GM21786 (cell line): ENCODE measurements at regions not wholly inside any gene's neighbourhood (a gene's known extent, or its start where the extent isn't known, plus 50 kb on each side); places are given as distances from the start of the nearest gene placed in this dataset.

Experiments
- ATAC-seq: cut with Tn5 transposase; IDR thresholded peaks from one replicate; pipeline ENCODE4 v1.9.1; 2021; ENCODE audit not compliant: unreplicated experiment

- no peak for ATAC-seq
Measured at GRCh38 chr7:19448091-19448490, 260.7 kb downstream of the POLR1F start.

GRCh38 chr7:19442016-19442785 lies 266.6 kb downstream of the POLR1F start:
- no peak for ATAC-seq

DNA sequence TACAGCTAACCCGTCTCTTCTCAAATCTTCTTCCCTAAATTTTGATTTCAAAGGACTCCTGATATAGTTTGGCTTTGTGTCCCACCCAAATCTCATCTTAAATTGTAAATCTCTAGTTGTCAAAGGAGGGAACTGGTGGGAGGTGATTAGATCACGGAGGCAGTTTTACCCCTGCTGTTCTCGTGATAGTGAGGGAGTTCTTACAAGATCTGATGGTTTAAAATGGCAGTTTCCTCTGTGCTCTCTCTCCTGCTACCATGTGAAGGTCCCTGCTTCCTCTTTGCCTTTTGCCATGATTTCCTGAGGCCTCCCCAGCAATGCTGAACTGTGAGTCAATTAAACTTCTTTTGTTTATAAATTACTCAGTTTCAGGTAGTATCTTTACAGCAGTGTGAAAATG lies 269.3 kb downstream of the POLR1F start:
- no peak for ATAC-seq

DNA sequence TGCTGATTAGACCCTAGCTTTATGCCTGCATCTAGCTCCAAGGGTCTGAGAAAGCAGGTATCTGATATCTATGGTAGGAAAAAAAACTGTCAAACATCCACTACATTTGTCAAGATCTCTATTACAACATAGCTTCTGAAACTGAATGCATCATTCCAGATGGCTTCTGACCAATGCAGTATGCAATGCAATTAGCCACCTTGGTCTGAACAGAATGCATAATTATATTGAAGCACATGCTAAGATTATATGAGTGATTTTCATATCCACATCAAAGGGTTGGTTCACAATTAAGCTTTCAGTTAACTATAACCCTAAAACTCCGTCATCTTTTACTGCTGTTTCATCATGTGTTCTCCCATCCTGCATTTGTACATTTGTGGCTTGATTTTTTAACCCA lies 271.4 kb downstream of the POLR1F start:
- ATAC-seq, result no peak

DNA sequence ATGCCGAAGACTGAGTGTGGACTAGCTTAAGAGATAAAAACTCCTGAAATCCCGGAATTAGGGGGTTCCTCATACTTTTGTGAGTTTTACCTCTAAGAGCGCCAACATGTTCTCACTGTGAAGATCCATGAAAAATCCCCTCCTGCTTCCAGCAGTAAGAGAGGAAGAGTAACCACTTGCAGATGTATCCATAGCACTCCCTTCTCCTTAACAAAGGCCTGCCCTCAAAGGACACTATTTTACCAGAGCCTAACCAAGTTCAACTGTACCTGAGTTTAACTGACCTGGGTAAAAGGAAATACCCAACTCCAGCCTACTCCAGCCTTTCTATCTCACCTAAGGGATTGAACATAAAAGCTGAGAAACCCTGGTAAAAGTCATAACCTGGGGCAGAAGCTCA lies 280.9 kb downstream of the POLR1F start:
- ATAC-seq, result no peak

DNA sequence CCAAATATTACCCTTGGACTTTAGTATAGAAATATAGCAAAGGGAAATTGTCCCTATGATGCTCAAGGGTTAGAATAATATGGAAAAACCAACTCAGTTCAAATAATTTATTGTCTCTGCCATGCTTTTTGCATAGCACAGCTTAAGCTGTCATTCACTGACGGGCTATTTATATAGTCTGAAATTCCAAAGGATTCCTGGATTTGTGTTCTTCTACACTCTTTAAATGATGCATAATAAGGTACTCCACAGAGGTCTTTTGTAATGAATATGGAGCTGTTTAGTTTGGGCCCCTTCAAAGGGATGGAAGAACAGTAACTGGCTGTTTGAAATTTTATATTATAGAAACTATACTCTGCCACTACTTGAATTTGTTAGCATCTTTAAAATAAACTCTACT lies 276.6 kb upstream of the FERD3L start:
- no peak for ATAC-seq

DNA sequence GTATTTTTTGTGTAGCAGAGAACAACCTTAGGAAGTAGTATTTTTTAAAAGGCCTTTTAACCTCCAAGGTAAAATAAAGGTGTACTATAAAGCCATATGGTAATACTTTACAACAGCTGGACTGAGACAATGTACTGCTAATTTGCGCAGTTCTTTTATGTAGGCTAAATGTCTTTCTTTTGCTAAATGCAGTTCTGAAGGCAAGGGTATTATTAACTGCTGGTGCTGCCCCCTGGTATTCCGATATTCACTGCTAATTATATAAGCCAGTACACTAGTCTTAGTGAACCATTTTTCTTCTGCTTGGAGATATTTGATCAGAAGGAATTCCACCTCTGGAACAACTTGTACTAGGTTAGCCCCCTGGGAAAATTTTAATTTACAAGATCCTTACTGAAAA lies 272.0 kb upstream of the FERD3L start:
- ATAC-seq, result no peak

GRCh38 chr7:19415123-19415522 lies 269.9 kb upstream of the FERD3L start:
- no peak for ATAC-seq

- no peak for ATAC-seq
Measured at GRCh38 chr7:19413443-19413965, 268.3 kb upstream of the FERD3L start.

GRCh38 chr7:19410691-19411090 lies 265.5 kb upstream of the FERD3L start:
- no peak for ATAC-seq

DNA sequence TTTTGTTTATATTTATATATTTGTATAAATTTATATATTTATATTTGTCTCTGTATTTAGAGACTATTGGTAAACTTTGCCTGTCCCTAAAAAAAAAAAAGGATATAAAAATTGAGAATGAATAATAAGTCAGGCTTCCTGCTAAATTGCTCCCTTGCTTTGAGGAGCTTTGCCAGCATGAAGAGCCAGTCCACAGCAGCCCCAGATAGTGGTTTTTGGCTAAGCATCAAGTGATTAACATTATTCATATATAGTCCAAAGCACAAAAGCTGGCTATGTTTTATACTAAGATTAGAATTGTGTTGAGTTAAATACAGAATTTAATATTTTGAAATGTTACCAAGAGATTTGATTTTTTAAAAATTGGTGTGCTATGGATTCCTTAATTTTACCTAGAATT lies 264.9 kb upstream of the FERD3L start:
- ATAC-seq, result no peak

DNA sequence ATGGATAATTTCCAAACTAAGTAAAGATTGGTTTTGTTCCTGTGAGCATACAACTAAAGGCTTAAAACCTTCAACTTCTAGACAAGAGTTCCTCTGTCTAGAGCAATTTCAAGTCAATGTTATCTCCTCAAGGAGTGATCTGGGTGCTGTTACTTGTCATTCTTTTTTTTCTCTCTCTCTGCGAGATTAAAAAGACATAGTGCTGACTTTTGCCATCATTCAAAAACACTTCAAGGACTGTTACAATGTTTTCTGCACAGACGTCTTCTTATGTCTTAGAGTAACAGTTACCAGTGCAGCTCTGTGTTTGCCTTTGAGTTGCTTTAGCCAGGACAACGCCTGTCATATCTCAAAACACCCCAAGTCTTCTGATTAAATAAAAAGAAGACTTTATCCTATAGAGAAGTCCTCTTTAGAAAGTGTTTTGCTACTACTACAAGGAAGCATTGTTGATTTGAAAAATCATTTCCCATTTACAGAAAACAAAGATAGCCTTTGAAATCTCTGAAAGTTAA lies 263.5 kb upstream of the FERD3L start:
- ATAC-seq, result no peak

DNA sequence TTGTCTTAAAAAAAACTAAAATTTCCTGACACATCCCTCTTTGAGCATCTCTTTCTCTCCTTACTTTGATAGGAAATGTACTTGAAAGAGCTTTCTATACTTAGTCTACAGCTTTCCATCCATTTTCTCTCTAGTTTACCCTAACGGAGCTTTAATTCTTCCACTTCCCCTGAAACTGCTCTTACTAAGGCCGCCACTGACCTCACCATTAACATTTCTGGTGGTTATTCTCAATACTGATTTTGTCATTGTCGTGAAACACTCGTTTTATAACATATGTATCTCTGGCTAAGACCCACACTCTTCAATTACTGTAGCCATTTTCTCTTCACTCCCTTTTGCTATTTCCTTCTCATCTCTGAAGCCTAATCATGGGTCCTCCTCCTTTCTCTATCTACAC lies 262.0 kb upstream of the FERD3L start:
- ATAC-seq, result no peak

GRCh38 chr7:19405541-19405940 lies 260.3 kb upstream of the FERD3L start:
- no peak for ATAC-seq

DNA sequence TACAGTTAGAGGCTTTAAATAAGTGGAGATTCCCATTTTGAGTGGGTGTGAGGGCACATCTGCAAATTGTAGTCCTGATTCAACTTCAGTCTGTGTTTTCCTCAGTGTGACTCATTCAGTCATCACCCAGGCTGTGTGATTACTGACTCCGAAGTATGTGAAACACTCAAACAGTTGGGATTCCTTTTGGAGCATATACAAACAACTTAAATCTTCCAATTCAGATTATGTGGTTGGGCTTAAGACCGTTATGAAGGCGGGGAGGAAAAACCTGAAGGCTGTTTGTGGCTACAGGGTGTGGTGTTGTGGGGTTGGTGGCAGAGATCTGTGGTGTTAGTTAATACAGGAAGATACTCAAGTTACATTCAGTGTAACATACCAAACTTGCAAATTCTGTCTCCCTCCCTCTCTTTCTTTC lies 259.7 kb upstream of the FERD3L start:
- ATAC-seq, result no peak

DNA sequence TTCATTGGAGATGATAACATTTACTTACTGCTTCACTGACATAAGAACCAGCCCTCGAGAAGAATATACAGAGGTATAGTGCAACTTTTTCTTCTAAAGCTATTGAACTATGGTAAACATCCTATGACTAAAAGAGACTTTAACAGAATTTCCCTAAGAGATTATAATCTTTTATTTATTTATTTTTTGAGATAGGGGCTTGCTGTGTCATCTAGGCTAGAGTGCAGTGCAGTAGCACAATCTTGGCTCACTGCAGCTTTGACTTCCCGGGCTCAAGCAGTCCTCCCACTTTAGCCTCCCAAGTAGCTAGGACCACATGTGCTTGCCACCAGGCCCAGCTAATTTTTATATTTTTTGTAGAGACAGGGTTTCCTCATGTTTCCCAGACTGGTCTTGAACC lies 258.5 kb upstream of the FERD3L start:
- ATAC-seq, result no peak

GRCh38 chr7:19401461-19401860 lies 256.2 kb upstream of the FERD3L start:
- ATAC-seq, result no peak

GRCh38 chr7:19400758-19401254 lies 255.6 kb upstream of the FERD3L start:
- no peak for ATAC-seq

DNA sequence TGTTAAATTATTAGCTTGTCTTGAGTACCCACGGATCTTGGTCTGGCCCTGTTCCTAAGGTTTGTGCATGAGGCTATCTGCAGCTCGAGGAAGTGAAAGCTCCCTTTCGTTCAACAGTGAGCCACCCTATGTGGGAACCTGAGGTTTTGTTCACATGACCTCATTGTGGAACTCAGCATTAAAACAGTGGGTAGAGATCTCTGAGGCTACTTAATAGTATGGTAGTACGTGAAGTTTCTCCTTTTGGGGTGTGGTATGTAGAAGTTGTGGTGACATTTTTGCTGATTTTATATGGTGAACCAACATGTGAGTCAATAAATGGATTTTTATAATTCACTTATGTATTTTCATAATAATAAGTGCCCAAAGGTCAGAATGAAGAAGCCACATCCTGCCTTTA lies 252.7 kb upstream of the FERD3L start:
- peak; percentile 96 for ATAC-seq

GRCh38 chr7:19392246-19392645 lies 247.0 kb upstream of the FERD3L start:
- ATAC-seq, result no peak

- no peak for ATAC-seq
Measured at GRCh38 chr7:19390795-19391194, 245.6 kb upstream of the FERD3L start.

DNA sequence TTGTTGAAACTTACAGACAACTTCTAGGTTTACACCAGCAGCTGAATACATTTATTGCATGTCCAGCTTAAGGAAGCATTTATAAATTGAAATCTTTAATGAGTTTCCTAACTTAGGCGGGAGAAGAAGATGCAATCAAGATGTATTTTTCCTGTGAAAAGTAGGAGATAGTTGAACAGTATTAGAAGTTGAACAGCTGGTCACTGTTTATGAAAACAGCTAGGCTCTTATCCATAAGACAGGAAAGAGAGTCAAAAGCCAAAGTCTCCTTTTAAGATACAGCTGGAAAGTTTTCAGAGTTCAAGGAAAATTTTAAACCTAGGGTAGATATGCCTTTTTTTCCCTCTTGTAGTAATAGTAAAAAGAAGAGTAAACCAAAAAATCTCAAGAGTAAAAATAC lies 236.1 kb upstream of the FERD3L start:
- no peak for ATAC-seq

- no peak for ATAC-seq
Measured at GRCh38 chr7:19378345-19378714, 233.1 kb upstream of the FERD3L start.
